SH-SY5Y (cell line): ENCODE measurements at regions not wholly inside any gene's neighbourhood (a gene's known extent, or its start where the extent isn't known, plus 50 kb on each side); places are given as distances from the start of the nearest gene placed in this dataset.

ENCODE experiments used
- GATA2 ChIP-seq: IDR thresholded peaks from 2 replicates; pipeline ENCODE4 v1.6.1; 2011; ENCODE audit warnings: mild to moderate bottlenecking, low read depth, low read length
- GATA3 ChIP-seq: IDR thresholded peaks from 2 replicates; pipeline ENCODE4 v1.6.1; 2011; ENCODE audit warnings: low read depth, mild to moderate bottlenecking, low read length, moderate library complexity

DNA sequence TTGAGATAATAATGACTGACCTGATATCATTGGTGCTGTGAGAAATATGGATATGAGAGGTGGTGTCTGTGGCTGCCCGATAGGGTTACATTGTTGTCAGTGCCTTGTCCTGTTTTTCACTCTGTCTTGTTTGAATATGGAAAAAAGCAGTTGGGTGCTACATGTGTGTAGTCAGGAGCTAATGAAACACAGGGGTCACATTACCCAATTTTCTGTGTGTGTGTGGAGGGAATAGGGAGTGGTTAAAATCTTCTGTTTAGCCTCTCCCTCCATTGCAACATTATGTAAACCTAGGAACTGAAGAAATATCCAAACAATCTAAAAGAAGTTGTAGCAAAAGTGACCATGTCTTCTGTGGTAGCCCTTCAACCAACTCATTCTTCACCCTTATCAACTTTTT lies 527.7 kb upstream of the SOX9 start:
- no peak for TF ChIP-seq GATA3

GRCh38 chr17:71600137-71600789 lies 520.6 kb upstream of the SOX9 start:
- no peak for TF ChIP-seq GATA3
- no peak for TF ChIP-seq GATA2

DNA sequence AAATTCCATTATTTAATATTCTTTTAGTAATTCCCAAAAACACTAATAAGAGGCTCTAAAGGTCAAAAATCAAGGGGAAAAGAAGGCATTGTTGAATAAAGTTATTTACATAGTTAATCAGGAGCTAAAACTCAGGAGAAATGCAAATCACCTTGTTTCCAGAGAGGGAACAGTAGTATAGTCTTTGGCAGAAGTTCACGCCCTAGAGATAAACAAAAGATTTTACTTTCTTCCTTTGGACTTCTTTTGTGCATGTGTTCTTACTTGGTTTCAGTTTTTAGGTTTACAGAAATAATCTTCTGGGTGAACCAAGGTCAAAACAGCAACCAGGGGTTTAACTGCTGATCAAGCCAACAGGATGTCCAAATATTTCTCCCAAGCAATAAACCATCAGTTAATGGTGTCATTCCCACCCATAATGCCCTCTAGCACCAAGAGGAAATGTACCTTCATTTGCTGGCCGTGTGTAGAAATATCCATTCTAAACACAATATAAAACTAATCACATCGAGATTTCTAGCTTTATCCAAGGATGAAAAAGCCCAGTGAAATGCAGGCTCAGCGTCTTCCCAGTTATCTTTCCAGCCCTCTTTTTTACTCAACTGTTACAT lies 518.8 kb upstream of the SOX9 start:
- TF ChIP-seq GATA2 (no peak), GATA3 (no peak)

GRCh38 chr17:71613996-71614395 lies 506.8 kb upstream of the SOX9 start:
- TF ChIP-seq GATA3 (no peak), GATA2 (no peak)

- TF ChIP-seq GATA2 (no peak), GATA3 (no peak)
Observed at GRCh38 chr17:71615820-71616219, 505.0 kb upstream of the SOX9 start.

- TF ChIP-seq GATA2 = no peak
- TF ChIP-seq GATA3 = no peak
Observed at GRCh38 chr17:71625330-71625729, 495.5 kb upstream of the SOX9 start.

DNA sequence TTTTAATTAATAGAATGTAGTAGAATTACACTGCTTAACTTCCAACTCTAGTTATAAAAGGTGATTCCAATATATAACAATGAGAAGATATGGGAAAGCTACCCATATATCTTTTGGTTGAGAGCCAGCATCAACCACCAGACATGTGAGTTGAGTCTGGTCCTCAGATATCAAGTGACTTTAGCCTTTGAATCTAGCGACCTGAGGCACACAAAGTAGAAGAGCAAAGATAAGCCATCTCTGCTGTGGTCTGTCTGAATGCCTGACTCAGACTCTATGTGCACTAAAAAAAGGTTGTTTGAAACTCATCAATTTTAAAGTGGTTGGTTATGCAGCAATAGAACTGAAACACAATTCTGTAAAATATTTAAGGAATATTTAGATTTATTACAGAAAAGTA lies 492.5 kb upstream of the SOX9 start:
- TF ChIP-seq GATA3 (no peak), GATA2 (peak; percentile 17; the same call in 1 of the 2 replicates)

- TF ChIP-seq GATA3 = no peak
- no peak for TF ChIP-seq GATA2
Observed at GRCh38 chr17:71631483-71631882, 489.3 kb upstream of the SOX9 start.

- TF ChIP-seq GATA3 (no peak), GATA2 (no peak)
Observed at GRCh38 chr17:71632328-71632727, 488.5 kb upstream of the SOX9 start.

DNA sequence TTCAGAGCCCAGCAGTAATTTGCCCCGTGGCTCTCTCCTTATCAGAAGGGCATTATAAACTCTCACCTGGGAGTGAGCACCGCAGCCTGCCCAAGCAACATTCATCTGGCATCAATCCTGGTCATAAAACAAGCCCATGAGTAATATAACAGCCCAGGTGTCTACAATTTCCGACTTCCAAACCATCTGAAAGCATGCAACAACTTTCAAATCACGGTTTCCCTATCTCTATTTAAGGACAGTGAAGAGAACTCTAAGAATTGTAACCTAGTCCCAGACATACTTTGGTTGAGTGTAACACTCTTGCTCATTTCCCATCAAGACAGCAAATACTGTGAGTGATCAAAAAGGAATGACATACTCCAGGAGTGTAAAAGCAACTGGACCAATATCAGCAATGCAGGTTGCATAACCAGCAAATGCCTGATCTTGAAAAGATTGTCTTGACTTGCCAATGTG lies 487.4 kb upstream of the SOX9 start:
- TF ChIP-seq GATA3 = no peak
- 0 out of 2 replicates have a peak, but pooled peaks have one; percentile 37 for TF ChIP-seq GATA2

GRCh38 chr17:71634376-71634775 lies 486.4 kb upstream of the SOX9 start:
- no peak for TF ChIP-seq GATA3
- TF ChIP-seq GATA2 = no peak

DNA sequence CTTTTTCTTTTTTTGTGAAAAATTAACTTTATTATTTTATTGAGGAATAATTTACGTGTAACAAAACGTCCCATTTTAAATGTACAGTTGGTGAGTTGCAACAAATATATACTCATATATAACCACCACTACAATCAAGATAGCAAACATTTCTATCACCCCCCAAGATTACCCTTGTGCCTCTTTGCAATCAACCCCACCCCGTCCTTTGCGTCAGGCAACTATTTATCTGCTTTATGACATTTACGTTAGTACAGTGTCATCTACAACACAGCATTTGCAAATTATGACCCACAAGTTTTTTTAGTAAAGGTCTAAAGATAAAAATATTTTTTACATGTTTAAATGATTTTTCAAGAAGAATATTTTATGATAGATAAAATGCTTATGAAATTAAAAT lies 485.6 kb upstream of the SOX9 start:
- TF ChIP-seq GATA3 = no peak
- no peak for TF ChIP-seq GATA2

DNA sequence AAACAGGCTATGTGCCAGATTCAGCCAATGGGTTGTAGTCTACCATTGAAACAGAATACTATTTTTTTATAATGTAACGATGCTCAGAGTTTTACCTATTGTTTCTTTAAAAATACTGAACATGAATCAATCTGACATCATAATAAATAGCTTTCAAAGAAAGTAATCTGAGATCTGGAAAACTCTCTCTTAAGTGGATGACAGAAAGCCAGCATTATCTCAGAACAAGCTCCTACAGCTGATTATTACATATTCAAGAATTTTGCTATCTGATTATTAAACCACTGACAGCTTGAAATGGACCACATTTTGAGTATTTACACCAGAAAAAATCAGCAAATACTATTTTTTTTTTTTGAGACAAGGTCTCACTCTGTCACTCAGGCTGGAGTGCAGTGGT lies 484.2 kb upstream of the SOX9 start:
- TF ChIP-seq GATA2 (no peak), GATA3 (no peak)

DNA sequence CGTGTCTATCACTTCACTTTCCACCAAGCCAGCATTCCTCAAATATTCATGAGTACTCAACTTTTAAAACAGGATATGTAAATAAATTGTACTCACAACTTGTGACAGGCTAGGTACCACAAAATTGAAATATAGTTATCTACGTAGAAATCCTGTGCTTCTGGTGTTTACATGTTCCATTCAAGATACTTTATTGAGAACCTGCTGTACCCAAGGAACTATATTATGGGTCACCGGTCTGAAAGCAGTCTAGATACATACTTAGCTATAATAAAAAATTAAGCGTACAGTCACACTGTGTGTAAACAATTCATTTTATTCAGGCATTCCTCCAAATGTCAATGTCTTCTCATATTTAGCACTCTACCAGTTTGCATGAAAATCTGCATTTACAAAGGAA lies 482.2 kb upstream of the SOX9 start:
- TF ChIP-seq GATA3 (no peak), GATA2 (no peak)

DNA sequence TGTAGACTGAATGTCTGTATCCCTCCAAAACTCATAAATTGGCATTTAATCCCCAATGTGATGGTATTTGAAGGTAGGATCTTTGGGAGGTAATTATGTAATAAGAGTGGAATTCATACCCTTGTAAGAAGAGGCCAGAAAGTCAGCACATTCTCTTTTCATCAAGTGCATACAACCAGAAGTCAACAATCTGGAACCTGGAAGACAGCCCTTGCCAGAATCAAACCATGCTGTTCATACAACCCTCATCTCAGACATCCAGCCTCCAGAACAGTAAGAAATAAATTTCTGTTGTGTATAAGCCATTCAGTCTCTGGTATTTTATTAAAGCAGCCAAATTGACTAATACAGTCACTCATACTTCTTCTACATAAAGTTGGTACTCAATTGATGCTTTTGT lies 481.0 kb upstream of the SOX9 start:
- TF ChIP-seq GATA2 (no peak), GATA3 (no peak)

GRCh38 chr17:71649941-71650350 lies 470.9 kb upstream of the SOX9 start:
- TF ChIP-seq GATA2 (no peak), GATA3 (no peak)

GRCh38 chr17:71655542-71655941 lies 465.3 kb upstream of the SOX9 start:
- TF ChIP-seq GATA2 = no peak
- no peak for TF ChIP-seq GATA3
